Femur (tissue), 1 donor: ENCODE measurements at regions not wholly inside any gene's neighbourhood (a gene's known extent, or its start where the extent isn't known, plus 50 kb on each side); places are given as distances from the start of the nearest gene placed in this dataset.

Experiments
- DNase-seq: peaks from one replicate; pipeline ENCODE4 v3.0.0-alpha.2; 2017

- no peak for DNase-seq
Observed at GRCh38 chr18:32542221-32542798, 71.6 kb upstream of the GAREM1 start.

GRCh38 chr18:32530947-32531651, 60.4 kb upstream of the GAREM1 start:
- no peak for DNase-seq

GRCh38 chr18:32529722-32530420, 59.2 kb upstream of the GAREM1 start:
- no peak for DNase-seq

GRCh38 chr18:32520771-32521170, 50.1 kb upstream of the GAREM1 start:
- no peak for DNase-seq
